Smooth muscle cell (in vitro differentiated cells): ENCODE measurements at regions not wholly inside any gene's neighbourhood (a gene's known extent, or its start where the extent isn't known, plus 50 kb on each side); places are given as distances from the start of the nearest gene placed in this dataset.

Source experiments
- DNase-seq: peaks from one replicate; lab custom pipeline; 2025; ENCODE audit not compliant: unreplicated experiment; lab: John Stamatoyannopoulos, UW
- H2AFZ ChIP-seq: fragments of 200-600 bp; sonication (generic); 2 replicates; pipeline ENCODE4 v1.6.0; 2016; ENCODE audit warnings: antibody characterized with exemption, low read depth, mild to moderate bottlenecking
- H3F3A ChIP-seq: fragments of 200-600 bp; sonication (generic); 2 replicates; pipeline ENCODE4 v1.6.0; 2017; ENCODE audit warnings: antibody characterized with exemption, low read depth
- H3K27ac ChIP-seq: fragments of 200-600 bp; sonication (generic); 2 replicates; pipeline ENCODE4 v1.5.1; 2016; ENCODE audit warnings: low read depth, mild to moderate bottlenecking
- H3K27me3 ChIP-seq: fragments of 200-600 bp; sonication (generic); 2 replicates; pipeline ENCODE4 v1.6.1; 2016; ENCODE audit warnings: low read depth, mild to moderate bottlenecking
- H3K36me3 ChIP-seq: fragments of 200-600 bp; sonication (generic); 2 replicates; pipeline ENCODE4 v1.5.1; 2016; ENCODE audit warnings: low read depth
- H3K4me1 ChIP-seq: fragments of 200-600 bp; sonication (generic); 2 replicates; pipeline ENCODE4 v1.5.1; 2016; ENCODE audit warnings: low read depth
- H3K4me2 ChIP-seq: fragments of 200-600 bp; sonication (generic); 2 replicates; pipeline ENCODE4 v1.6.0; 2016; ENCODE audit warnings: mild to moderate bottlenecking
- H3K4me3 ChIP-seq: fragments of 200-600 bp; sonication (generic); 2 replicates; pipeline ENCODE4 v1.5.1; 2016; ENCODE audit warnings: mild to moderate bottlenecking
- H3K79me2 ChIP-seq: fragments of 200-600 bp; sonication (generic); 2 replicates; pipeline ENCODE4 v1.6.0; 2016; ENCODE audit warnings: low read depth, mild to moderate bottlenecking
- H3K9ac ChIP-seq: fragments of 200-600 bp; sonication (generic); 2 replicates; pipeline ENCODE4 v1.6.0; 2016; ENCODE audit warnings: low read depth
- H3K9me3 ChIP-seq: fragments of 200-600 bp; sonication (generic); replicated peaks from 2 replicates; pipeline ENCODE4 v1.5.1; 2016; ENCODE audit warnings: low read depth
- H4K20me1 ChIP-seq: fragments of 200-600 bp; sonication (generic); 2 replicates; pipeline ENCODE4 v1.6.0; 2016; ENCODE audit warnings: low read depth
- CTCF ChIP-seq: fragments of 200-600 bp; sonication (generic); IDR thresholded peaks from 2 replicates; pipeline ENCODE4 v1.5.1; 2017; ENCODE audit warnings: borderline replicate concordance, mild to moderate bottlenecking, antibody characterized with exemption; ENCODE audit not compliant: insufficient read depth, poor library complexity, severe bottlenecking
- WGBS: methylation state at CpG from one replicate; pipeline ENCODE4 v1.1.7; 2016; ENCODE audit warnings: low lambda C conversion rate; 5-methylcytosine and 5-hydroxymethylcytosine counted together

- 85% methylated on average over 14 of the region's 14 CpGs for WGBS
- Histone ChIP-seq H3K4me1 (no peaks in the 10 kb centered on the region), H3K9me3 (no peaks in the 10 kb centered on the region), H3K9ac (no peak overlapping the region), H3K36me3 (no peaks in the 10 kb centered on the region), H3K4me3 (no peak overlapping the region), H3F3A (no peaks in the 10 kb centered on the region), H2AFZ (no peak overlapping the region), H3K27me3 (no peaks in the 10 kb centered on the region), H3K4me2 (no peak overlapping the region), H3K79me2 (no peaks in the 10 kb centered on the region), H3K27ac (no peak overlapping the region), H4K20me1 (no peaks in the 10 kb centered on the region)
- TF ChIP-seq CTCF = no peak
- no peak for DNase-seq
Observed at GRCh38 chr12:131402781-131403396, 308.0 kb upstream of the SFSWAP start.

- Histone ChIP-seq H3K79me2 (no peaks in the 10 kb centered on the region), H3K9me3 (no peaks in the 10 kb centered on the region)
- 77% methylated on average over 6 of the region's 6 CpGs for WGBS
Observed at GRCh38 chr12:131403676-131404075, 307.2 kb upstream of the SFSWAP start.

GRCh38 chr12:131404705-131405104, 306.2 kb upstream of the SFSWAP start:
- Histone ChIP-seq H3K9ac (no peak overlapping the region), H4K20me1 (no peaks in the 10 kb centered on the region), H3K27me3 (no peaks in the 10 kb centered on the region), H3K4me3 (no peak overlapping the region), H3K4me1 (no peaks in the 10 kb centered on the region), H2AFZ (no peak overlapping the region), H3F3A (no peaks in the 10 kb centered on the region), H3K27ac (no peak overlapping the region), H3K79me2 (no peaks in the 10 kb centered on the region), H3K4me2 (no peak overlapping the region), H3K9me3 (no peaks in the 10 kb centered on the region), H3K36me3 (no peaks in the 10 kb centered on the region)
- no peak for TF ChIP-seq CTCF
- WGBS = 75% methylated on average over 3 of the region's 3 CpGs
- DNase-seq = no peak

More at GRCh38 chr12:131403676-131404075, 307.2 kb upstream of the SFSWAP start:
- Histone ChIP-seq H2AFZ (no peak overlapping the region), H4K20me1 (no peaks in the 10 kb centered on the region), H3K36me3 (no peaks in the 10 kb centered on the region), H3K9ac (no peak overlapping the region), H3F3A (no peaks in the 10 kb centered on the region), H3K27me3 (no peaks in the 10 kb centered on the region), H3K4me2 (no peak overlapping the region), H3K4me3 (no peak overlapping the region), H3K27ac (no peak overlapping the region), H3K4me1 (no peaks in the 10 kb centered on the region)
- no peak for TF ChIP-seq CTCF
- no peak for DNase-seq
